ENCODE measurements at regions not wholly inside any gene's neighbourhood (a gene's known extent, or its start where the extent isn't known, plus 50 kb on each side); places are given as distances from the start of the nearest gene placed in this dataset.

GRCh38 chr10:111612273-111612672 lies 535.4 kb downstream of the ADRA2A start:
- TF ChIP-seq HIC1 (tag by site-specific recombination; IDR thresholded peaks at IDR 0.05): no peak
- no peak for TF ChIP-seq CTCF (tag by site-specific recombination; IDR thresholded peaks at IDR 0.05)
- TF ChIP-seq ZNF488 (tag by site-specific recombination; IDR thresholded peaks at IDR 0.05): no peak
- no peak for TF ChIP-seq ZNF768 (tag by site-specific recombination; IDR thresholded peaks at IDR 0.05)
- no peak for TF ChIP-seq ZNF639 (tag by site-specific recombination; IDR thresholded peaks at IDR 0.05)
- TF ChIP-seq ZNF280D (tag by site-specific recombination; IDR thresholded peaks at IDR 0.05): no peak
- TF ChIP-seq GLI4 (tag by site-specific recombination; IDR thresholded peaks at IDR 0.05): no peak
- TF ChIP-seq ZNF18 (tag by site-specific recombination; IDR thresholded peaks at IDR 0.05): no peak
- no peak for TF ChIP-seq KLF16 (tag by site-specific recombination; IDR thresholded peaks at IDR 0.05)
- TF ChIP-seq MYNN (tag by site-specific recombination; IDR thresholded peaks at IDR 0.05; ENCODE audit: borderline replicate concordance): no peak
- TF ChIP-seq ZNF600 (tag by site-specific recombination; IDR thresholded peaks at IDR 0.05): no peak
- TF ChIP-seq BCL11A (tag by site-specific recombination; IDR thresholded peaks at IDR 0.05; ENCODE audit: low read depth): no peak
- no peak for TF ChIP-seq ZBTB8A (tag by site-specific recombination; IDR thresholded peaks at IDR 0.05)
- TF ChIP-seq SALL2 (tag by site-specific recombination; IDR thresholded peaks at IDR 0.05; ENCODE audit: borderline replicate concordance): no peak

All from HEK293 (cell line).